ENCODE measurements at regions not wholly inside any gene's neighbourhood (a gene's known extent, or its start where the extent isn't known, plus 50 kb on each side); places are given as distances from the start of the nearest gene placed in this dataset.

DNA sequence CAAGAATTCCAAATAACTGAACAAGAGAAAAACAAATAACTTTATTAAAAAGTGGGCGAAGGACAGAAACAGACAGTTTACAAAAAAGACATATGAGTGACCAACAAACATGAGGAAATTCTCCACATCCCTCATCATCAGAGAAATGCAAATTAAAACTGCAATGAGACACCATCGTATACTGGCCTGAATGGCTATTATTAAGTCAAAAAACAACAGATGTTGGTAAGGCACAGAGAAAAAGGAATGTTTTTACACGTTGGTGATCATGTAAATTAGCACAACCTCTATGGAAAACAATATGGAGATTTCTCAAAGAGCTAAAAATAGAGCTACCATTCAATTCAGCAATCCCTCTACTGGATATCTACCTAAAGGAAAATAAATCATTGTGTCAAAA is 1260.4 kb upstream of the ALCAM start:
- no peak for TF ChIP-seq SUZ12 (IDR thresholded peaks at IDR 0.05; ENCODE audit: extremely low read depth, insufficient read depth, insufficient read length)
- TF ChIP-seq YY1 (IDR thresholded peaks at IDR 0.05; ENCODE audit: insufficient read depth, insufficient read length): no peak
- no peak for TF ChIP-seq ZNF274 (IDR thresholded peaks at IDR 0.05; ENCODE audit: low read depth, low read length)
